ENCODE measurements at regions not wholly inside any gene's neighbourhood (a gene's known extent, or its start where the extent isn't known, plus 50 kb on each side); places are given as distances from the start of the nearest gene placed in this dataset.

- Histone ChIP-seq H3K4me2 (ENCODE audit: control insufficient read depth, insufficient read depth) (peak overlapping the region; percentile 54; the same call in 1 of the 2 replicates), H3K36me3 (ENCODE audit: control insufficient read depth in 2 of 2, insufficient read depth in 2 of 2, low read length in 1 of 2) (no peaks in the 10 kb centered on the region), H3K4me3 (no peak overlapping the region), H2AFZ (ENCODE audit: control insufficient read depth, low read depth, low read length) (peak overlapping the region; percentile 1; the same call in 1 of the 2 replicates), H3K9me3 (replicated peaks; ENCODE audit: control insufficient read depth, insufficient read depth, low read length) (peaks cover 6% of the 10 kb centered on the region), H3K9ac (ENCODE audit: control insufficient read depth, insufficient read depth, low read length) (no peak overlapping the region), H3K79me2 (ENCODE audit: control insufficient read depth, insufficient read depth, low read length) (no peaks in the 10 kb centered on the region), H3K27ac (ENCODE audit: control insufficient read depth, insufficient read depth) (peak overlapping the region; percentile 59), H4K20me1 (ENCODE audit: control insufficient read depth, insufficient read depth) (no peaks in the 10 kb centered on the region), H3K4me1 (ENCODE audit: control insufficient read depth, insufficient read depth, low read length) (peaks cover 6% of the 10 kb centered on the region), H3K27me3 (replicated peaks in 1 of 2; ENCODE audit: control insufficient read depth in 2 of 2, insufficient read depth in 2 of 2, low read length in 1 of 2) (no peaks in the 10 kb centered on the region)
- intact Hi-C loops (cut with micrococcal nuclease; ENCODE audit: unreplicated experiment) = loop anchor here (1.0 kb wide), 1 partner anchor 36 kb away; no protein-coding TSS in a partner anchor
- ATAC-seq (peak; percentile 97), DNase-seq (ENCODE audit: low read depth, low spot score) (peak; percentile 60), FAIRE-seq (peak; percentile 69)
- RAD21 ChIA-PET (ENCODE audit: unreplicated experiment) = interaction anchor here (0.7 to 3.0 kb wide), 4 partner anchors 24 to 153 kb away, joined by 3 to 15 read pairs (median 8); no protein-coding TSS in a partner anchor
- SMC1A ChIA-PET (ENCODE audit: uncharacterized antibody, unreplicated experiment) = interaction anchor here (0.6 to 3.8 kb wide), 8 partner anchors 9 to 491 kb away, joined by 3 to 20 read pairs (median 4); no protein-coding TSS in a partner anchor
- WGBS (ENCODE audit: insufficient coverage, insufficient replicate concordance, low lambda C conversion rate, missing lambda C conversion rate) = 2% methylated on average over 3 of the region's 3 CpGs
- CTCF ChIA-PET = no interaction called here
- no TSS peak for BruUV-seq (replicated peaks)
- POLR2A ChIA-PET = interaction anchor here (0.5 to 1.1 kb wide), 3 partner anchors 17 to 923 kb away, joined by 3 read pairs; no protein-coding TSS in a partner anchor
- in situ Hi-C loops (cut with MboI) = no loop called here
- no peak for TF ChIP-seq ZBED1 (IDR thresholded peaks at IDR 0.05; ENCODE audit: borderline replicate concordance)
- TF ChIP-seq, protein P1, sequence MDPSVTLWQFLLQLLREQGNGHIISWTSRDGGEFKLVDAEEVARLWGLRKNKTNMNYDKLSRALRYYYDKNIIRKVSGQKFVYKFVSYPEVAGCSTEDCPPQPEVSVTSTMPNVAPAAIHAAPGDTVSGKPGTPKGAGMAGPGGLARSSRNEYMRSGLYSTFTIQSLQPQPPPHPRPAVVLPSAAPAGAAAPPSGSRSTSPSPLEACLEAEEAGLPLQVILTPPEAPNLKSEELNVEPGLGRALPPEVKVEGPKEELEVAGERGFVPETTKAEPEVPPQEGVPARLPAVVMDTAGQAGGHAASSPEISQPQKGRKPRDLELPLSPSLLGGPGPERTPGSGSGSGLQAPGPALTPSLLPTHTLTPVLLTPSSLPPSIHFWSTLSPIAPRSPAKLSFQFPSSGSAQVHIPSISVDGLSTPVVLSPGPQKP (IDR thresholded peaks at IDR 0.05; ENCODE audit: low read depth, low read length) = no peak
- TF ChIP-seq EGR1 (IDR thresholded peaks at IDR 0.05; ENCODE audit: borderline replicate concordance in 1 of 2, low read depth in 2 of 2, low read length in 2 of 2) = no peak
- TF ChIP-seq BCL11A (IDR thresholded peaks at IDR 0.05; ENCODE audit: low read depth, low read length) = peak; percentile 39; the same call in 1 of the 2 replicates
- TF ChIP-seq RUNX3 (IDR thresholded peaks at IDR 0.05; ENCODE audit: low read length) = peak; percentile 92
- no peak for TF ChIP-seq SRF (IDR thresholded peaks at IDR 0.05; ENCODE audit: low read depth in 2 of 2, low read length in 2 of 2)
- no peak for TF ChIP-seq NR2C2 (IDR thresholded peaks at IDR 0.05; ENCODE audit: borderline replicate concordance, control insufficient read depth, insufficient read length, low read depth)
- no peak for TF ChIP-seq FOXK2 (IDR thresholded peaks at IDR 0.05)
- TF ChIP-seq ASH2L (IDR thresholded peaks at IDR 0.05; ENCODE audit: borderline replicate concordance, low read depth) = no peak
- TF ChIP-seq, protein P2, sequence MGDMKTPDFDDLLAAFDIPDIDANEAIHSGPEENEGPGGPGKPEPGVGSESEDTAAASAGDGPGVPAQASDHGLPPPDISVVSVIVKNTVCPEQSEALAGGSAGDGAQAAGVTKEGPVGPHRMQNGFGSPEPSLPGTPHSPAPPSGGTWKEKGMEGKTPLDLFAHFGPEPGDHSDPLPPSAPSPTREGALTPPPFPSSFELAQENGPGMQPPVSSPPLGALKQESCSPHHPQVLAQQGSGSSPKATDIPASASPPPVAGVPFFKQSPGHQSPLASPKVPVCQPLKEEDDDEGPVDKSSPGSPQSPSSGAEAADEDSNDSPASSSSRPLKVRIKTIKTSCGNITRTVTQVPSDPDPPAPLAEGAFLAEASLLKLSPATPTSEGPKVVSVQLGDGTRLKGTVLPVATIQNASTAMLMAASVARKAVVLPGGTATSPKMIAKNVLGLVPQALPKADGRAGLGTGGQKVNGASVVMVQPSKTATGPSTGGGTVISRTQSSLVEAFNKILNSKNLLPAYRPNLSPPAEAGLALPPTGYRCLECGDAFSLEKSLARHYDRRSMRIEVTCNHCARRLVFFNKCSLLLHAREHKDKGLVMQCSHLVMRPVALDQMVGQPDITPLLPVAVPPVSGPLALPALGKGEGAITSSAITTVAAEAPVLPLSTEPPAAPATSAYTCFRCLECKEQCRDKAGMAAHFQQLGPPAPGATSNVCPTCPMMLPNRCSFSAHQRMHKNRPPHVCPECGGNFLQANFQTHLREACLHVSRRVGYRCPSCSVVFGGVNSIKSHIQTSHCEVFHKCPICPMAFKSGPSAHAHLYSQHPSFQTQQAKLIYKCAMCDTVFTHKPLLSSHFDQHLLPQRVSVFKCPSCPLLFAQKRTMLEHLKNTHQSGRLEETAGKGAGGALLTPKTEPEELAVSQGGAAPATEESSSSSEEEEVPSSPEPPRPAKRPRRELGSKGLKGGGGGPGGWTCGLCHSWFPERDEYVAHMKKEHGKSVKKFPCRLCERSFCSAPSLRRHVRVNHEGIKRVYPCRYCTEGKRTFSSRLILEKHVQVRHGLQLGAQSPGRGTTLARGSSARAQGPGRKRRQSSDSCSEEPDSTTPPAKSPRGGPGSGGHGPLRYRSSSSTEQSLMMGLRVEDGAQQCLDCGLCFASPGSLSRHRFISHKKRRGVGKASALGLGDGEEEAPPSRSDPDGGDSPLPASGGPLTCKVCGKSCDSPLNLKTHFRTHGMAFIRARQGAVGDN (IDR thresholded peaks at IDR 0.05) = peak; percentile 96
- TF ChIP-seq, protein P3, sequence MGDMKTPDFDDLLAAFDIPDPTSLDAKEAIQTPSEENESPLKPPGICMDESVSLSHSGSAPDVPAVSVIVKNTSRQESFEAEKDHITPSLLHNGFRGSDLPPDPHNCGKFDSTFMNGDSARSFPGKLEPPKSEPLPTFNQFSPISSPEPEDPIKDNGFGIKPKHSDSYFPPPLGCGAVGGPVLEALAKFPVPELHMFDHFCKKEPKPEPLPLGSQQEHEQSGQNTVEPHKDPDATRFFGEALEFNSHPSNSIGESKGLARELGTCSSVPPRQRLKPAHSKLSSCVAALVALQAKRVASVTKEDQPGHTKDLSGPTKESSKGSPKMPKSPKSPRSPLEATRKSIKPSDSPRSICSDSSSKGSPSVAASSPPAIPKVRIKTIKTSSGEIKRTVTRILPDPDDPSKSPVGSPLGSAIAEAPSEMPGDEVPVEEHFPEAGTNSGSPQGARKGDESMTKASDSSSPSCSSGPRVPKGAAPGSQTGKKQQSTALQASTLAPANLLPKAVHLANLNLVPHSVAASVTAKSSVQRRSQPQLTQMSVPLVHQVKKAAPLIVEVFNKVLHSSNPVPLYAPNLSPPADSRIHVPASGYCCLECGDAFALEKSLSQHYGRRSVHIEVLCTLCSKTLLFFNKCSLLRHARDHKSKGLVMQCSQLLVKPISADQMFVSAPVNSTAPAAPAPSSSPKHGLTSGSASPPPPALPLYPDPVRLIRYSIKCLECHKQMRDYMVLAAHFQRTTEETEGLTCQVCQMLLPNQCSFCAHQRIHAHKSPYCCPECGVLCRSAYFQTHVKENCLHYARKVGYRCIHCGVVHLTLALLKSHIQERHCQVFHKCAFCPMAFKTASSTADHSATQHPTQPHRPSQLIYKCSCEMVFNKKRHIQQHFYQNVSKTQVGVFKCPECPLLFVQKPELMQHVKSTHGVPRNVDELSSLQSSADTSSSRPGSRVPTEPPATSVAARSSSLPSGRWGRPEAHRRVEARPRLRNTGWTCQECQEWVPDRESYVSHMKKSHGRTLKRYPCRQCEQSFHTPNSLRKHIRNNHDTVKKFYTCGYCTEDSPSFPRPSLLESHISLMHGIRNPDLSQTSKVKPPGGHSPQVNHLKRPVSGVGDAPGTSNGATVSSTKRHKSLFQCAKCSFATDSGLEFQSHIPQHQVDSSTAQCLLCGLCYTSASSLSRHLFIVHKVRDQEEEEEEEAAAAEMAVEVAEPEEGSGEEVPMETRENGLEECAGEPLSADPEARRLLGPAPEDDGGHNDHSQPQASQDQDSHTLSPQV (IDR thresholded peaks at IDR 0.05) = no peak
- no peak for TF ChIP-seq MTA3 (IDR thresholded peaks at IDR 0.05; ENCODE audit: borderline replicate concordance, low read length)
- no peak for TF ChIP-seq ZNF274 (IDR thresholded peaks at IDR 0.05; ENCODE audit: insufficient read depth, insufficient read length)
- TF ChIP-seq SREBF2 (IDR thresholded peaks at IDR 0.05; ENCODE audit: low read length) = no peak
- no peak for TF ChIP-seq YY1 (IDR thresholded peaks at IDR 0.05; ENCODE audit: low read depth, low read length)
These were observed 450.7 kb downstream of the PTPRC start for GRCh38 chr1:199089393-199090122.
